ENCODE measurements at regions not wholly inside any gene's neighbourhood (a gene's known extent, or its start where the extent isn't known, plus 50 kb on each side); places are given as distances from the start of the nearest gene placed in this dataset.

- no peak for DNase-seq (ENCODE audit: extremely low read depth, low read depth)
- H3K4me3 ChIP-seq (replicated peaks; ENCODE audit: low read depth, low read length) = no peak overlapping the region
- no peak for TF ChIP-seq CTCF (IDR thresholded peaks at IDR 0.05; ENCODE audit: low read depth, low read length, missing control alignments)
Measured at GRCh38 chr5:159858871-159859270, 57.4 kb upstream of the ADRA1B start.

- no peak for TF ChIP-seq CTCF (IDR thresholded peaks at IDR 0.05; ENCODE audit: low read depth, low read length, missing control alignments)
- no peak overlapping the region for H3K4me3 ChIP-seq (replicated peaks; ENCODE audit: low read depth, low read length)
- DNase-seq (ENCODE audit: extremely low read depth, low read depth) = no peak
Measured at GRCh38 chr5:159861086-159861485, 55.2 kb upstream of the ADRA1B start.

GRCh38 chr5:159864885-159865691 lies 51.2 kb upstream of the ADRA1B start:
- no peak for TF ChIP-seq CTCF (IDR thresholded peaks at IDR 0.05; ENCODE audit: low read depth, low read length, missing control alignments)
- no peak overlapping the region for H3K4me3 ChIP-seq (replicated peaks; ENCODE audit: low read depth, low read length)
- DNase-seq (ENCODE audit: extremely low read depth, low read depth) = no peak

GRCh38 chr5:159866093-159866492 lies 50.2 kb upstream of the ADRA1B start:
- no peak overlapping the region for H3K4me3 ChIP-seq (replicated peaks; ENCODE audit: low read depth, low read length)
- no peak for DNase-seq (ENCODE audit: extremely low read depth, low read depth)
- TF ChIP-seq CTCF (IDR thresholded peaks at IDR 0.05; ENCODE audit: low read depth, low read length, missing control alignments) = no peak
